T-helper 2 cell treated with Interferon-gamma antibody and Interleukin-4, amounts not matched to agents 5 μg/mL and 100 μg/mL, for 36 hours (primary cell): ENCODE measurements at regions not wholly inside any gene's neighbourhood (a gene's known extent, or its start where the extent isn't known, plus 50 kb on each side); places are given as distances from the start of the nearest gene placed in this dataset.
"Not testable (repeated sequence)": the region's sequence is repeated elsewhere in the genome, so short reads cannot be mapped to it uniquely, and the experiment has no call there.

Experiments
- DNase-seq: peaks from one replicate; pipeline ENCODE4 v3.0.0; 2021; ENCODE audit warnings: low spot score
- H3K27ac Mint-ChIP-seq: one replicate; pipeline ENCODE4 v1.8.0; 2021; ENCODE audit warnings: mild to moderate bottlenecking, mixed read lengths
- H3K27me3 Mint-ChIP-seq: one replicate; pipeline ENCODE4 v1.8.0; 2021; ENCODE audit warnings: low read depth, mixed read lengths
- H3K36me3 Mint-ChIP-seq: one replicate; pipeline ENCODE4 v1.8.0; 2021; ENCODE audit warnings: low read depth, mixed read lengths
- H3K4me1 Mint-ChIP-seq: one replicate; pipeline ENCODE4 v1.8.0; 2021; ENCODE audit warnings: low read depth, mixed read lengths
- H3K4me3 Mint-ChIP-seq: one replicate; pipeline ENCODE4 v1.8.0; 2022; ENCODE audit warnings: mild to moderate bottlenecking, moderate library complexity, mixed read lengths
- H3K9me3 Mint-ChIP-seq: one replicate; pipeline ENCODE4 v1.8.0; 2021; ENCODE audit warnings: mixed read lengths

- DNase-seq, result no peak
- Mint-ChIP-seq H3K9me3 (no peaks in the 10 kb centered on the region), H3K27me3 (no peaks in the 10 kb centered on the region), H3K4me3 (no peak overlapping the region), H3K4me1 (peaks cover 4% of the 10 kb centered on the region), H3K27ac (no peak overlapping the region), H3K36me3 (no peaks in the 10 kb centered on the region)
Observed at GRCh38 chr2:94767336-94767735, 103.9 kb upstream of the TEKT4 start.

DNA sequence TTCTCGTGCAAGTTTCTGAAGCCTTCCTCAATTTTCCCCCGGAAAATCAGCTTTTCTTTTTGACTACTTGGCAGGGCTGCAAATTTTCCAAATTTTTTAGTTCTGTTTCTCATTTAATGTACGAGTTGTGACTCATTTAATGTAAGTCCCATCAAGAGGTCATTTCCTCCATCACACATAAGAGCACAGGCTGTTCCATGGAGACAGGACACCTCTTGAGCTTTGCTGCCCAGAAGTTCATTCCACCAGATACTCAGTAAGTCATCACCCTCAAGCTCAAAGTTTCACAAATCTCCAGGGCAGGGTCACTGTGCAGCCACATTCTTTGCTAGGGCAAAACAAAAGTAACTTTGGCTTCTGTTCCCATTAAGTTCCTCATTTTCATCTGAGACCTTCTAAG is 101.5 kb upstream of the TEKT4 start:
- DNase-seq, result no peak
- H3K27ac Mint-ChIP-seq, result no peak overlapping the region
- no peaks in the 10 kb centered on the region for H3K36me3 Mint-ChIP-seq
- H3K4me3 Mint-ChIP-seq, result no peak overlapping the region
- H3K27me3 Mint-ChIP-seq, result no peaks in the 10 kb centered on the region
- no peaks in the 10 kb centered on the region for H3K9me3 Mint-ChIP-seq
- H3K4me1 Mint-ChIP-seq, result no peaks in the 10 kb centered on the region

DNA sequence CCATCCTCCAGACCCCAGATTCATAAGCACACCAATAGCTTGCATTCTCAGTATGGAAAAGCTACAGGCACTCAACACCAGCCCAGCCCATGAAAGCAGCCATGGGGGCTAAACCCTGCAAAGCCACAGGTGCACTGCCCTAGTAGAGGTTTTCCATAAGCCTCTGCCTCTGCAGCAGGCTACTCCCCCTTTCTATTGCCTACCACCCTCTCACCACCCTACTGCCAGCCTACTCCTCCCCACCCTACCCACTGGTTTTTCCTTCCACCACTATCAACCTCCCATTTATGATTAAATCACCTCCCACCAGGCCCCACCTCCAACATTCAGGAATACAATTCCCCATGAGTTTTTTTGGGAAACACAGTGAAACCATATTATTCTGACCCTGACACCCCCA is 96.4 kb upstream of the TEKT4 start:
- H3K4me3 Mint-ChIP-seq, result no peak overlapping the region
- no peak for DNase-seq
- H3K9me3 Mint-ChIP-seq, result no peaks in the 10 kb centered on the region
- H3K4me1 Mint-ChIP-seq, result no peaks in the 10 kb centered on the region
- H3K36me3 Mint-ChIP-seq, result no peaks in the 10 kb centered on the region
- no peak overlapping the region for H3K27ac Mint-ChIP-seq
- H3K27me3 Mint-ChIP-seq, result peaks cover 2% of the 10 kb centered on the region

DNA sequence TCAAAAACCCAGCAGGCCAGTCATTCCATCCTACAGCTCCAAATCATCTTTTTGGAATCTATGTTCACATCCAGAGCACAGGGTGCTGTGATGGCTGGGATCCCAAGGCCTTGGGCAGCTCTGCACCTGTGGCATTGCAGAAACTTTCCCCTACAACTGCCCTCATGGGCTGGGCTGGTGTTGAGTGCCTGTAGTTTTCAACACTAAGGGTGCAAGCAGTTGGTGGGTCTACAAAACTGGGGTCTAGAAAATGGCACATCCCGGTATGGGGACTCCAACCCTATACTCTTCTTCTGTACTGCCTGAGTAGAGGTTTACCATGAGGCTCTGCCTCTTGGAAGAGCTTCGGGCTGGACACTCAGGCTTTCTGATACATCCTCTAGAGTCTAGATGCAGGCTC is 95.2 kb upstream of the TEKT4 start:
- no peaks in the 10 kb centered on the region for H3K9me3 Mint-ChIP-seq
- peaks cover 2% of the 10 kb centered on the region for H3K27me3 Mint-ChIP-seq
- no peaks in the 10 kb centered on the region for H3K36me3 Mint-ChIP-seq
- H3K4me1 Mint-ChIP-seq, result no peaks in the 10 kb centered on the region
- DNase-seq, result no peak
- no peak overlapping the region for H3K4me3 Mint-ChIP-seq
- no peak overlapping the region for H3K27ac Mint-ChIP-seq

DNA sequence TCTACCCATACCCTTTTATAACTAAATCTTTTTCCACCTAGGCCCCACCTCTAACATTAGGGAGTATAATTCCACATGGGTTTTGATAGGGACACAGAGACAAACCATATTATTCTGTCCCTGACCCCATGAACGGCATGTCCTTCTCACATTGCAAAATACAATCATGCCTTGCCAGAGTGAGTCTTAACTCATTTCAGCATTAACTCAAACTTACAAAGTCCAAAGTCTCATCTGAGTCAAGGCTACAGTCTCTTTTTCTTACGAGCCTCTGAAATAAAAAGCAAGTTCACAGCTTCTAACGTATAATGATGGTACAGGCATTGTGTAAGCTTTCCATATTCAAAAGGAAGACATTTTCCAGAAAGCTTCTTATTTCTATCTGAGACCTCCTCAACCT is 86.1 kb upstream of the TEKT4 start:
- not testable (repeated sequence) for H3K9me3 Mint-ChIP-seq, H3K4me3 Mint-ChIP-seq, H3K36me3 Mint-ChIP-seq, H3K27me3 Mint-ChIP-seq, H3K4me1 Mint-ChIP-seq, DNase-seq, H3K27ac Mint-ChIP-seq

GRCh38 chr2:94786424-94786823 is 84.8 kb upstream of the TEKT4 start:
- H3K27me3 Mint-ChIP-seq, DNase-seq, H3K4me3 Mint-ChIP-seq, H3K9me3 Mint-ChIP-seq, H3K4me1 Mint-ChIP-seq, H3K36me3 Mint-ChIP-seq, H3K27ac Mint-ChIP-seq: not testable (repeated sequence)

DNA sequence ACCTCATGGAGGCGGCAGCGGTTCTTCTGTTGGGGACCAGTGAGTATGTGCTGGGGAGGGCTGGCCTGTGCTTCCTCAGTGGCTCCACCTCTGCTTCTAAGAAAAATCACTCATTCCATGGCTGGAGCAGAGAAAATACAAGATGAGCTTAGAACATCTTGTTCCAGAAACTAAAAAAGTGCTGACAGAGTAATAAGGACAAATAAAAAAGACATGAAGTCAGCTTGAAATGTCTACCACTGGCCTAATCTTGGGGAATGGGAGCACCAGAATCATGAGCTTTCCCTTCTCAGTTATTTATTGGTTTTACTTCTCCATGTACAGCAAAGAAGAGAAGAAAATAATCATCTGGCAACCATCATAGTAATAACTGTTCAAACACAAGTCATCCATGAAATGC is 81.1 kb upstream of the TEKT4 start:
- not testable (repeated sequence) for DNase-seq, H3K4me1 Mint-ChIP-seq, H3K36me3 Mint-ChIP-seq, H3K9me3 Mint-ChIP-seq, H3K4me3 Mint-ChIP-seq, H3K27me3 Mint-ChIP-seq, H3K27ac Mint-ChIP-seq

DNA sequence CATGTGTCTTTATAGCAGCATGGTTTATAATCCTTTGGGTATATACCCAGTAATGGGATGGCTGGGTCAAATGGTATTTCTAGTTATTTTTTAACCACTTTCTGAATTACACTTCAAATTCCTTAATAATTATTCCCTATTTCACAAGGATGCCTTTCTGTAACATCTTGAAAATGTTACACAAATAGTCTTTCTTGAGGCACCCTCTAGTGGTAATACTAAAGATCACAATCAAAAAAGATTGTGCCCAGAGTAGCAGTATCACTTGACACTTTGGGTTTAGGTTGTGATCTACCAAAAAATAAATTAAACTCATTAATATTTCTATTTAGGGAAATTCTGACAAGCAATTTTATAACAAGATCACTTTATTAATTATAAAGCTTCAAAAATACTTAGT is 74.0 kb upstream of the TEKT4 start:
- not testable (repeated sequence) for H3K4me1 Mint-ChIP-seq, DNase-seq, H3K36me3 Mint-ChIP-seq, H3K9me3 Mint-ChIP-seq, H3K4me3 Mint-ChIP-seq, H3K27ac Mint-ChIP-seq
- H3K27me3 Mint-ChIP-seq, result peaks cover 13% of the 10 kb centered on the region
